SIG-M5 treated with dmso at 0.1 percent for 504 hours (cell line): ENCODE measurements at regions not wholly inside any gene's neighbourhood (a gene's known extent, or its start where the extent isn't known, plus 50 kb on each side); places are given as distances from the start of the nearest gene placed in this dataset.
A peak's percentile ranks its signal among the peaks of the same experiment; 100 is the strongest.

Experiments used
- DNase-seq: peaks from one replicate; lab custom pipeline; 2025; ENCODE audit not compliant: unreplicated experiment; lab: John Stamatoyannopoulos, UW

- no peak for DNase-seq
Measured at GRCh38 chr13:61751039-61751438, 335.4 kb upstream of the PCDH20 start.

- DNase-seq: no peak
Measured at GRCh38 chr13:61738236-61738750, 322.6 kb upstream of the PCDH20 start.

- DNase-seq: no peak
Measured at GRCh38 chr13:61734683-61735082, 319.0 kb upstream of the PCDH20 start.

- no peak for DNase-seq
Measured at GRCh38 chr13:61728471-61728870, 312.8 kb upstream of the PCDH20 start.

GRCh38 chr13:61727767-61728166 is 312.1 kb upstream of the PCDH20 start:
- no peak for DNase-seq

- no peak for DNase-seq
Measured at GRCh38 chr13:61725806-61726205, 310.2 kb upstream of the PCDH20 start.

- DNase-seq: no peak
Measured at GRCh38 chr13:61722119-61722518, 306.5 kb upstream of the PCDH20 start.

- no peak for DNase-seq
Measured at GRCh38 chr13:61712621-61713020, 297.0 kb upstream of the PCDH20 start.

- DNase-seq: no peak
Measured at GRCh38 chr13:61709258-61709657, 293.6 kb upstream of the PCDH20 start.

GRCh38 chr13:61706899-61707298 is 291.2 kb upstream of the PCDH20 start:
- DNase-seq: no peak

- DNase-seq: no peak
Measured at GRCh38 chr13:61700620-61701019, 285.0 kb upstream of the PCDH20 start.

- no peak for DNase-seq
Measured at GRCh38 chr13:61700181-61700580, 284.5 kb upstream of the PCDH20 start.

- no peak for DNase-seq
Measured at GRCh38 chr13:61696676-61697075, 281.0 kb upstream of the PCDH20 start.

GRCh38 chr13:61695147-61695546 is 279.5 kb upstream of the PCDH20 start:
- peak; percentile 14 for DNase-seq

- no peak for DNase-seq
Measured at GRCh38 chr13:61692691-61693090, 277.0 kb upstream of the PCDH20 start.

- DNase-seq: no peak
Measured at GRCh38 chr13:61685682-61686012, 270.0 kb upstream of the PCDH20 start.

GRCh38 chr13:61684976-61685681 is 269.5 kb upstream of the PCDH20 start:
- DNase-seq: no peak

- no peak for DNase-seq
Measured at GRCh38 chr13:61672756-61673155, 257.1 kb upstream of the PCDH20 start.

GRCh38 chr13:61670384-61671161 is 254.9 kb upstream of the PCDH20 start:
- no peak for DNase-seq

- DNase-seq: no peak
Measured at GRCh38 chr13:61664801-61665705, 249.4 kb upstream of the PCDH20 start.

- DNase-seq: no peak
Measured at GRCh38 chr13:61654481-61654880, 238.8 kb upstream of the PCDH20 start.
